Fibroblast of upper back skin (primary cell): ENCODE measurements at regions not wholly inside any gene's neighbourhood (a gene's known extent, or its start where the extent isn't known, plus 50 kb on each side); places are given as distances from the start of the nearest gene placed in this dataset.
A peak's percentile ranks its signal among the peaks of the same experiment; 100 is the strongest.

Experiments
- DNase-seq: peaks from one replicate; pipeline ENCODE4 v3.0.0-alpha.2; 2013

DNA sequence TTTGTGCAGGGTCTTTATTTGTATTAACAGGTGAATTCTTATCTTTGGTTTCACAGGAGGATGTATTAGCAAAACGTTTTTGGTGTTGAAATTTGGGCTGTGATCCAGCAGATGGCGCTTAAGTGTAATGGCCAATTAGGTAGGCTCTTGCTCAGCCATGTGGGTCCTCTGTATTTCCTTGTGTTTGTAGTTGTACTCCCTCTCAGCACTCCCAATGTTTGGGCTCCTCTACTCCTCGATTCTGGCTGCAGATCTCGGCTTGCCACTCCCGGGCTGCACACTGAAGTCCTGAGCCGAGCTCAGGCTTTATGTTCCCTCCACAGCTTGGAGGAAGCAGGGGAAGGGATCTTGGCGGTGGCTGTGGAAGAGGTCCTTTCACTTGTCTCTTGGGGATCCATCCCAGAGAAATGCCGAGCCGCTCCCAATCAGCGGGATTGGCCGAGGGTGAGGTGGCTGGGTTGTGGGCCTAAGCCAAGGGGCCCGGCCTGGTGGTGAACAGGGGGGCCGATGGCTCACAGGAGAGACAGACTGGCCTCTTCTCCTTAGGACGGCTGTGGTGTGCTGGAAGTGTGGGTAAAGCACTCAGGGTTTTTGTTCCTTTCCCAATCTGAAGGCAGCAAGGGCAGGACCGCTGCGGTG lies 133.7 kb downstream of the AEBP2 start:
- DNase-seq: peak; percentile 73

DNA sequence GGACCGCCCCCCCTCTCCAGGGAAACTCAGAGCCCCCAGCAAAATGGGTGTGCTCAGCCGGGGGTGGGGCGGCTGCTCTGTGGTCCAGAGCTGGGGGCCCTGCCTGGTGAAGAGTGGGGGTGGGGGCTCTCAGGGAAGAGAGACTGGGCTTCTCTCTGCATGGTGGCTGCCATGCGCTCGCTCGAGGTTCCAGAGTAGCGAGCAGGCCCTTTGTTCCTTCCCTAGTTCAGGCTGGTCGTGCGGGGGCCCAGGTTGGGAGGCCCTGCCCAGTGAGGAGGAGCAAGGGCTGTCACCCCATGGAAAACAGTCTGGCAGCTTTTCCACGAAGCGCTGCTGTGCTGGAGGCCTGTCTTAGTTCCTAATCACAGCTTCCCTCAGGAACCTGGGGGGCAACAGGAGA lies 134.6 kb downstream of the AEBP2 start:
- DNase-seq: no peak

DNA sequence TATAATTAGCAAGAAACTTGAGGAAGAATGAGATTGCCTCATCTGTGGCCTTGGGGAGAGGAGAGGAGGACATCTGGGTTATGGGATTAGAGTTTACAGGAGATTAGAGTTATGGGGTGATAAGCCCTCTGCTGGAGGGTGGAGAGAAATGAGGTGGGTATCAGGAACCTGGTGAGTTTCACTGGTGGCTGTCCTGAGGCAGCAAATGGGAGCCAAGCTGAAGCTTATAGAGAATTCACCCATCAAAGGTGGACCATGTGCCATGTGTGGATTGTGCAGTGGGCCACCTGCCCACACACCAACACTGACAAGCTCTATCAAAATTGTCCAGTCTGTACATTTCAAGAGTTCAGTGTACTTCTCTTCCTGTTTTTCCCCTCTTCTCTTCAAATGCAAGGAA lies 135.3 kb downstream of the AEBP2 start:
- no peak for DNase-seq

DNA sequence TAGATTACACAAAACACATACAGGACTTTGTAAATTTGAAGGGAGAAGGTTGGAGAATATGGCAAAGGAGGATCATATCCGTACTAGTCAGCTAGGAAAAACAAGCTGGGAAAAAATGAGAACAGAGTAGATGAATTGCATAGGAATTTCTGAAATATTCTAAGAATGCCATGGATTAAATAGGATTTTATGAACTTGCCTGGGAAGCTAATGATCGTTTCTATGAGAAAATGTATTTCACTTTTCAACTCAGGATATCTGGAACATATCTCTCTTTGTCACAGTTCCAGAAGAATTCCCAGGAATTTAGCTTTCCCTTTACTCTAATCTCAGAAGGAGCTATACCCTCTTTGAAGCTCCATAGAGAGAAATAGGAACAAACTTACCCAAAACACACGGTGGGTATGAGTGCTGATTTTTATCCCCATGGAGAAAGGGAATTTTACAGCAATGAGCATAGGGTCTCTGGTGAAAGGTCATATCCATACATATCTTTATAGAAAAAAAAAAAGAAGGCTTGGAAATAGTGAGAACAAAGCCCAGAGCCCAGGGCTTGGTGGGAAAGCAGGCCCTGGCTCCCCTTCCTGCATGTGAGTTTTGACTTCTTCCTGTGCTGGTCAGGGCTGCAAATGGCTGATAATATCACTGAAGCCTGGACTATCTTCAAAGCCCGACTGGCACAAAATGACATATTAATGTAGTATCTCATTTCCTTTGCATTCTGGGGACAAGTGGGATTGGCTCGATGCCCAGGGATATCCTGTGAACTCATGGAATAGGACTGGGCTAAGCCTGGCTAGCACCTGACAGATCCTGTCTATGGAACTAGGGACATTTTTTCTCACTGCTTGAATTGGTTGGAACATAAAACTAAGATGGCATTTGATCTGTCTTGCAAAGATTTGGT lies 136.3 kb downstream of the AEBP2 start:
- peak; percentile 78 for DNase-seq

DNA sequence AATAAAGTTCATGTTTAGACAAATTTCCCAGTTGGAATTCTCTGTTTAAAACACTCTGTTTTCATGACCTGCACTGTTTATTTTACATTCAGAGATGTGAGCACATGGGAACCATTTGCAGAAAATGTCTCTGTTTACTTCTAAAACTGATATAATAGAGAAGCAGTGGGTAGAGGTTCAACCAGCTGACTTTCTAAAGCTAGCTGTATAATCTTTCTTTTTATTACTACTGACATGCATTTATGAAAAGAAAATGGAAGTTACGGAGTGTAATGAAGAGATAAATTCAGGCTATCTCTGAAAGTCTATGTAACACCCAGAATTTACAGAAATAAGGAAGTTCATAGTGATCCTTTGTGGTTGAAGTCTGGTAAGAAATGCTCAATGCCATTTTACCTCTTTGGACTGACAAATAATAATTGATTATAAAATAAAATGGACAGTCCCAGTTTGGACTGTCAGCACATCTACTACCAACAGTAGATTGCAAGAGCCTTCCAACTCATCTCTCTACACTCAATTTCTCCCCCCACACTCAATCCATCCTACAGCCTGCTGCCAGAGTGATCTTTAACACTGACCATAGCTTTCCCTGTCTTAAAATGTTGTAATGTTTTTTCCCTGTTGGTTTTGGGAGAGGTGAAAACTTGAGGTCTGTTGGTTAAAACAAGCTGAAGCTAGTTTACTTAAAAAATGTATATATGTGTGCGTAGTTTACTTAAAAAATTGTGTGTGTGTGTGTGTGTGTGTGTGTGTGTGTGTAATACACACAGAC lies 137.4 kb downstream of the AEBP2 start:
- DNase-seq: no peak

DNA sequence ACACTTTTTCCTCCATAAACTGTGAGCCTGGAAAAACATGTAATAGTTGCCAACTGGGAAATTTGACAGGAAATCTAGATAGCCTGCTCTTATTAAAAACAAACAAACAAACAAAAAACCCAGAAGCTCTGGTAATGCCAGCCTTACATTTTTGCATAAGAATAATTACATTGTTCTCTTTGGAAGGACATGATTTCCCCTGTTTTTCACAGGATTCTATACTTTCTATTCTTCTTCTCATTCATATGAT lies 137.9 kb downstream of the AEBP2 start:
- DNase-seq: no peak

DNA sequence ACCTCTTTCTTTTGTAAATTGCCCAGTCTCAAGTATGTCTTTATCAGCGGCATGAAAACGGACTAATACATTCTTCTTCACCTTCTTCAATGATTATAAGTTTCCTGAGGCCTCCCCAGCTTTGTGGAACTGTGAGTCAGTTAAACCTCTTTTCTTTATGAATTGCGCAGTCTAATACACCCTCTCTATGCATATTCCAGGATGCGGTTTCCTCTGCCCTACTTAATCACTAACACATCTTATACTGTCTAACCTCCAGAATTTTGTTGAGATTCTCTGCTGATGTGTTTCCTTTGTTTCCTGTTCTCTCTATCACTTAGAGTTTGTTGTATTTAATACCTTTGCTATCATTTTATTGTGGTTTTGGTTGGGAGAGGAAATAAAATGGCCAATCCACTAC lies 145.4 kb downstream of the AEBP2 start:
- no peak for DNase-seq

DNA sequence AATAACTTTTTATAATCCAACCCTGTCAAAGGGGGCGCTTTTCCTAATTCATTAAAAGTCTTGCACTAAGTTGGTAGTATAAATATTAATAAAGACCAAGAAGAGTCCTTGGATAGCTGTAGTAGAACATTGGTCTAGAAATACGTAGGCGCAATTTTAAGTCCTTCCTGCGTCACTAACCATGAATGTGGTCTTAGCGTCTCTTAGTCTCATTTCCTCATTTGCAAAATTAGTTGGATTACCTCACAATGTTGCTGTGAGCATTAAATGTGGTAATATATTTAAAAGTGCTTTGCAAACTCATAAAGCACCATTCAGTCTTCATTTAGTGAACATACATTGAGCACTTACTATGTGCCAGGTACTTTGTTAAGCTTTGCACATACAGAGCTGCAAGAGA lies 149.7 kb downstream of the AEBP2 start:
- no peak for DNase-seq

DNA sequence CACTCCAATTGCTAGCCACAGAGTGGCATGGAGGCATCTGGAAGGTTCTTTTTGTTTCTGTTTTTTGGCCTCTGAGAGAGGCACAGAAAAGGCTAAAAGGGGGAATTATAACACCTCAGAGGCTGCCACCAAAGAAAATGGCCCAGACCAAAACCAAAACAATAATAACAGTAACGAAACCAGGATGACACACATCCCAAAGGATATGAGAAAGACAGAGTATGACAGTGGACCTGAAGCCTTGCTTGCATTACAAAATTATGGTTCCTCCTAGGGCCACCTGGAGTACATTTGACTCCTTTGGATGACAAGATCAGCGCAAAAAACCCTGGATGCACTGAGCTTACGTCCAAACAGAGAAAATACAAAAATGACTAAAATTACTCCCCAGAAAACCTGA lies 152.7 kb downstream of the AEBP2 start:
- DNase-seq: no peak

DNA sequence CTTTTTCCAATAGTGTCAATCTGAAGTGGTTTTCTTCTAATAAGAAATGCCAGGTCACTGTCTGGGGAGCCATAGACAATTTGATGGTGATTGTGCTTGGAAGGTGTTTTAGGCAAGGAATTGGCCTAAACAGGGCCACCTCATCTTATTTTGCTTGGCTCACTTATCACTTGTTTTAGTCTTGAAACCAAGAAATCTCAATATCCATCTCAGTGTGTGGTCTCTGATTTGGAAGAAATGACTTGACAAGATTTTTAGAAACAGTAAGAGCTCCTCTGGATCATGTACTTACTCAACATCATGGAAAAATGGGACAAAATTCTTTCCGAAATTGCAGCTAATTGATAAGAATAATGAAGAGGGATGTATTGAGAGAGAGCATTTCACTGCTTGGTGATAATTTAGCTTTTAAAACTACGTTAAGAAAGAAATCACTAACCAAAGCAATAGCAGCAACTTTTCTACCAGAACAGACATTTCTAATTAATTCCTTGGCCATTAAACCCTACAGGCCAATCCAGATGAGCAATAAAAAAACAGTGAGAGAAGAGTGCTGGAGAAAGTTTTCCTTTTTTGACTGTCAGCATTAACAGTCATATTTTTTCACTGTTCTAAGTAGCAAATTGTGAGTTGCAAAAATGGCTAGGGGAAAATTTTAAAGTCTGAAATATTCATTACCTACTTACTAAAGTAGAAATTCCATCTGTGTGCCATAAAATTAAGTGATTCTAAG lies 157.3 kb downstream of the AEBP2 start:
- no peak for DNase-seq

DNA sequence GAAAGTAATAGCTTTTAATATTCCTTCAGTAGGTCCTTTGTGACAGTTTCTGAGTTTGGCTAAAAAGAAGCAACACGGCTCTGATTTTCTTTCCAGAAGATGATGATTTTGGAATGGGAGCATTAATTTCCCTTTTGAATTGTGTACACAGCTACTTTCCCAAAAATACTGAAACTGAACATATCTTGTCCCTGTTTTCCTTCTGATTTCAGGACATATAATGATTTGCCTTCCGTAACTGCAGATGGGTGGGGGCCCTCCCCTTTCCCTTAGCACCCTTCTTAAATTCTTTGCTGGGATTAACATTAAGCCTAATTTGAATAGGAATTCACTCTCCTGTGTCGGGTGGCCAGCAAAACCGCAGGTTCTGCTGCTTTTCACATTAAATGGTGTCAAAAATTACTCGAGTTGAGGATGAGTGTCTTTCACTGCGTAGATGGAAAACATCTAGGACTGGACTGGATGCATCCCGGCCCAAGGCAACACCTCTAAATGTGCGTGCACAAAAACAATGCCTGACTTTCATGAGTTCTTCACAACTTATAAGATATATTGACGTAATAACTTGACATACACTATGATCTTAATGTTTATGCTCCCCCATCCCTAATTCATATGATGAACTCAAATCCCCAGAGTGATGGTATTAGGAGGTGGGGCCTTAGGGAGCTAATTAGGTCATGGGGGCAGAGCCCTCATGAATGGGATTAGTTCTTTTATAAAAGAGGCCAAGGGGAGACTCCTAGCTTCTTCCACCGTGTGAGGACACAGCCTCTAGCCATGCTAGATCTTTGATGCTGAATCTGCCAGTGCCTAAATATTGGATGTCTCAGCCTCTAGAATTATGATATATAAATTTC lies 158.1 kb downstream of the AEBP2 start:
- DNase-seq: no peak

DNA sequence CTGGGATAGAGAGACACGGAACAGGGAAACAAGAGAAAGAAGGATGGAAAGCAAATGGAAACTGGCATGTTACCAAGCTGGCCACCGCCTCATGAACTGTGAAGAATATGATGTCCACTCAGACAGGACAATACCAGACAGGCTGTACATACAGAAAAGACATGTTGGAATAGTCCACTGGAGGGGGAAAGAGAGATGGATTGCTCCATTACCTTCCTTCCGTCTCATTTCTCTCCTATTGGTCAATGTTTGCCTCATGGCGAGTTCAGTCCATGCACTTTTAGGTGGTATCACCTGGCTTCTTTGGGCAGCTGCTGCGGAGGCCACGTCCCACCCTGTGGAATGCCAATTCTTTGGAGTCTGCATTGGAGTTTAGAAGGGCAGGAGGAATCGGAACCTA lies 166.4 kb downstream of the AEBP2 start:
- DNase-seq: no peak

DNA sequence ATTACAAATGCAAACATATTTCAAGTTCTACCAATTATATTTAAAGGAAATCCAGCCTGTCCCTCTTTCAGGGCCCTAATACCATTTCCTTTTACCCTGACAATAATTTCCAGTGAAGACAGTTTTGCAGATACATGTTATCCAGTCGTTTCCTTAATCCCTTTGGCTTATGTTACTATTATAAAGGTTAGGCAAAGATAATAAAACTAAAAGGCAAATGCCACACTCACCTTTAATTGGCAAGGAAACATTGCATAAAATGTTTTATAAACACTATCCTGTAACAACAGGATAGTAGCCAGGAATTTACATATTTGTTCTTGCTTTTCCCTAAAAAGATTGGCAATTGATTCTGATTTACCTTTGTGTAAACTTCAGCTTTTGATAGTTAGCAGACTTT lies 168.7 kb downstream of the AEBP2 start:
- no peak for DNase-seq

DNA sequence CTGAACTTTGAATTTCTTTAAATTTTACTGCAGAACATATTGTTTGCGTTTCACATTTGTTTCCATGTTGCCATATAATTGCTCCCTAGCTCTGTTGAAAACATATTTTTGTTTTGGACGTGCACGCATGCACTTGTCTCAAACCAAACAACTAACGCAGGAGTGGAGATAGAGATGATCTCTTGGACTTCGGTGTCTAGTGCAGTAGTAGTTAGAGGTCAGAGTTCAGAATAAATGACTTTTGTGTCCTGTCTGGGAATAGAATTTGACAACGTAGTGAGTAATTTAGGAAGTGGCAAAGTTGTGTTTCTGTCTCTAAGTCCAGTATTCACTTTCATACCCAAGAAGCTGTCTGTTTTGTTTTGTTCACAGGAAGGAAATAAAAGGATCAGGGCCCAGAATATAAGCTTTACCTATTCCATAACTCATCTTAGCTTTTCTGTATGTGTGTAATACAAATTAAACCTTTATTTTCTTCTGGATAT lies 173.8 kb downstream of the AEBP2 start:
- no peak for DNase-seq

DNA sequence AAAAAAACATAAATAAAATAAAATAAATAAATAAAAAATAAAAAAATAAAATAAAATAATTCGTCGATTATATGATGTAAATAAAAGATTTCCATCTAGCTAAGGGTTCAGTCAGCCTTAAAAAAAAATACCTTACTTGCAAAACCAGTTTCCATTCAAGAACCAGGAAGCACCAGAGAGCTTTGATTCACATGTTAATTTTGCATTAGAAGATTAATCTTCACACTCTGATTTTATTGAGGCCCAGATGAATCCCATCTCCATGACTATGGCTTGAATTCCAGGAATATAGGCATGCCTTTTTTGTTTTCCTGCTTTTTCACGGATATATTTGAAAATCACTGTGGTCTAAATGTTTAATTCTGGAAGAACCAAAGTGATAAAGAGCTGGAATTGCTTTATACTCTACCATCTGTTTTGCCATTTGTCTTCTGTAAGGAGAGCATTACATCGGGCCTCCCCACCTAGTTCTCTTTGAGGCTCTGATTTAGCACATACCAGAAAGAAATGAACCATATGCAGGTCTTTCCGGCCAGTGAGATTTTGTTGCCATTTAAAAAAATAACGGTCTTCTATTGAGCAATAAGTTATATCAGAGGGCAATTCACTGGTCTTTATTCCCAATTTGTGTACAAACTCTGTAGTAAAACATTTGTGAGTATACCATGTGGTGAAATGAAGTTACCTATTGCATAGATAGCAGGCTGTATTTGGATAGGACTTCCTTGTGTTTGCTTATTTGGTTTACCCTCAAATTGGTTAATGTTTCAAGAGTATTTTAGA lies 175.5 kb downstream of the AEBP2 start:
- no peak for DNase-seq

DNA sequence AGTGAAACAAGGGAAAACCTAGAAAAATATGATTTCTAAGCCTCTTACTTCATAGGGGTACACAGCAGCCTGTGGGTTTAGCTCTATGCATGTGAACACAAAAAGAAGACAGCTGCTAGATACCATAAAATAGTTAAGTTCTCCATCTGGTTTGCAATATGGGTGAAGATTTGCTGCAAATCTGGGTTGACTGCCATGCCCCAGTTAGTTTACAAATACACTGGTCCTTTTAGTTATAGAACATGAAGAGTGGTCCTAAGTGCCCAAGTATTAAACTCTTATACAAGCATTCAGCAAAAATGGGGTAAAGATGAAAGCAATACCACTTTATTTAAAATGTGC lies 176.1 kb downstream of the AEBP2 start:
- no peak for DNase-seq

DNA sequence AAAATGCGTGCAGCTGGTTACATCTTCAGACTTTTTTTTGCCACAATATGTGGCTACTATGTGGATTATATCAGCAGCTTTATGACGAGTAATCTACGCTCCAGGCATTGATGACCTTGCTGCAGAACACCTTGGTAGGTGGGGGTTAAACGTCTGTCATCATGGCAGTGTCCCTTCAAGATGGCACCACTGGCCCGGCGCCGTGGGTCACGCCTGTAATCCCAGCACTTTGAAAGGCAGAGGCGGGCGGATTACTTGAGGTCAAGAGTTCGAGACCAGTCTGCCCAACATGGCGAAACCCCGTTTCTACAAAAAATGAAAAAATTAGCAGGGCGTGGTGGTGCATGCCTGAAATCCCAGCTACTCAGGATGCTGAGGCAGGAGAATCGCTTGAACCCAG lies 177.5 kb downstream of the AEBP2 start:
- DNase-seq: no peak

DNA sequence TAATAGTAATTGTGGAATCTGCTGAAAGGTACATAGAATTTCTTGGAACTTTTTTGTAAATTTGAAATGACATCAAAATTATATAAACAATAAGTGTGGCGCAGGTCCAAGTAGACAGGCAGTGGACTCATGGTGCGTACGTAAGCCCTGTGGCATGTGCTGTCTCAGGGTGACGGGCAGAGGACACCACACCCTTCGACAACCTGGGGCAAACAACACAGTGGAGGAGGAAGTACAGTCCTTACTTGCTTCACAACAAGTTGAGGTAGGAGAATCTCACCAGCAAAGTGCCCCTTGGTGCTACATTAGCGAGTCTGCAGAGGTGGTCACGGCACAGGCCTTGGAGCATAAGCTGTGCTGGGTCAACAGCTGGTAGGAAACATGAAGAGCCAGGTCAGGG lies 180.9 kb downstream of the AEBP2 start:
- DNase-seq: no peak

DNA sequence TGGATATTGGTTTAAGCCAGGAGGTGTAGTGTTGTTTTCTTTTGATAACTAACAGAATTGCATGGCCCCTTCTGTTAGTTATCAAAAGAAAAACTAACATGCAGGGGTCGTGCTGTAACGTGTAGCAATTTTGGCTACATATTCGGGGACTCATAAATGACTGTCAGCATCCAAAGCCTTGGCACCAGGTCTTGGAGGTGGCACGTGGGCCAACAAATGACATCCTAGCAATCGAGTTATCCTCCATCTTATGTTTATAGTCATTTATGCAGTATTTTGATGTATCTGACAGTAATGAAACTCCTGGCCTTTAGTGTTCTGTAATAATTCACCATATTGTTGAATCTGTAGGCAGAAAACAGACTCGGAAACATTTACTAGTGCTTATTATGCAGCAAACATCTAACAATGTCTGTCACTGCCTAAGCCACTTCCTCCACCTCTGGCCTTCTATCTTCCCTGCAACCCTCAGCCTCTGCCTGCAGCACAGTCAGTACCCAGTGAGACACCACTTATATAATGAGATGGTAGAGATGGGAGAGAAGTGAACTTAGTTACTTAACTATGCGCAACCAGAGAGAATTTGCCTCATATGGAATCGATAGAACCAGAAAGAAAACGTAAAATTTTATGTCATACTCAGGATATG lies 184.6 kb downstream of the AEBP2 start:
- no peak for DNase-seq

DNA sequence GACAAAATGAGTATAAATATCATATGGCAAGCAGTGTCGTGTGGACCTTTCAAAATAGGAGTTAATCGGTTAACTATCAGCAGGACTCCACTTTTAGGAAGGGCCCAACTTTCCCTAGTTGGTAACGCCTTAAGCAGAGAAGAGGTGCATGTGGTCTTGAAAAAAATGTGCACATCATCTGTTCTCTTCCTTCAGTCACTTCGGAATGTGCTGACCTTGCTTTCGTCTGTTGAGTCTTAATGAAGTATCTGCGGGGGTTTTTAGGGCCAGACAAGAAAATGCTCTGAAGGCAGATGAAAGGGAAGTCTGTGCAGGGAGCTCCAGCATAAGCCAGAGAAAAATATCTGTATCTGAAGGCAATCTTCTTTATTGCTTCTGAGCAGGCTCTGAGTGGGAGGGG lies 185.2 kb downstream of the AEBP2 start:
- peak; percentile 78 for DNase-seq

DNA sequence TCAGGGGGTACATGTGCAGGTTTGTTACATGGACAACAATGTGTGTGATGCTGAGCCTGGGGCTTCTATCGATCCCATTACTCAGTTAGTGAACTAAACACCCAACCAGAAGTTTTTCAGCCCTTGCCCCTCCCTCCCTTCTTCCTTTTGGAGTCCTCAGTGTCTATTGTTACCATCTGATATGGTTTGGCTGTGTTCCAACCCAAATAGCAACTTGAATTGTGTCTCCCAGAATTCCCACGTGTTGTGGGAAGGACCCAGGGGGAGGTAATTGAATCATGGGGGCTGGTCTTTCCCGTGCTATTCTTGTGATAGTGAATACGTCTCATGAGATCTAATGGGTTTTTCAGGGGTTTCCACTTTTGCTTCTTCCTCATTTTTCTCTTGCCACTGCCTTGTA lies 186.3 kb downstream of the AEBP2 start:
- peak; percentile 76 for DNase-seq
